GM23338 (cell line): ENCODE measurements at regions not wholly inside any gene's neighbourhood (a gene's known extent, or its start where the extent isn't known, plus 50 kb on each side); places are given as distances from the start of the nearest gene placed in this dataset.

ENCODE experiments used
- ATAC-seq: fragments of 200-7000 bp; cut with Tn5 transposase; 3 replicates; pipeline ENCODE4 v1.9.1; 2020
- DNase-seq: peaks from one replicate; pipeline ENCODE4 v3.0.0-alpha.2; 2015; ENCODE audit warnings: low spot score
- H2AFZ ChIP-seq: fragments of 200-600 bp; sonication (generic); 2 replicates; pipeline ENCODE4 v1.8.0; 2016; ENCODE audit warnings: antibody characterized with exemption, mild to moderate bottlenecking, moderate library complexity
- H3F3A ChIP-seq: fragments of 200-600 bp; sonication (generic); replicated peaks from 2 replicates; pipeline ENCODE4 v1.8.0; 2017; ENCODE audit warnings: antibody characterized with exemption, mixed run types, low read depth
- H3K27ac ChIP-seq: fragments of 200-600 bp; sonication (generic); 2 replicates; pipeline ENCODE4 v1.6.1; 2016; ENCODE audit warnings: low read depth
- H3K27me3 ChIP-seq: fragments of 200-600 bp; sonication (generic); 2 replicates; pipeline ENCODE4 v1.8.0; 2016; ENCODE audit warnings: mild to moderate bottlenecking, mixed run types, moderate library complexity; ENCODE audit not compliant: insufficient read depth
- H3K36me3 ChIP-seq: fragments of 200-600 bp; sonication (generic); 2 replicates; pipeline ENCODE4 v1.8.0; 2016; ENCODE audit warnings: mild to moderate bottlenecking; ENCODE audit not compliant: insufficient read depth
- H3K4me1 ChIP-seq: fragments of 200-600 bp; sonication (generic); 2 replicates; pipeline ENCODE4 v1.8.0; 2016; ENCODE audit warnings: mild to moderate bottlenecking, moderate library complexity; ENCODE audit not compliant: insufficient read depth
- H3K4me2 ChIP-seq: fragments of 200-600 bp; sonication (generic); 2 replicates; pipeline ENCODE4 v1.7.1; 2017; ENCODE audit warnings: mixed run types
- H3K4me3 ChIP-seq: fragments of 200-600 bp; sonication (generic); 2 replicates; pipeline ENCODE4 v1.6.1; 2016; ENCODE audit warnings: mixed run types
- H3K79me2 ChIP-seq: fragments of 200-600 bp; sonication (generic); replicated peaks from 2 replicates; pipeline ENCODE4 v1.8.0; 2017; ENCODE audit warnings: mild to moderate bottlenecking; ENCODE audit not compliant: insufficient read depth
- H3K9me2 ChIP-seq: fragments of 200-600 bp; sonication (generic); 2 replicates; pipeline ENCODE4 v1.8.0; 2017; ENCODE audit not compliant: insufficient read depth
- H4K20me1 ChIP-seq: fragments of 200-600 bp; sonication (generic); replicated peaks from 2 replicates; pipeline ENCODE4 v1.8.0; 2017; ENCODE audit warnings: mild to moderate bottlenecking; ENCODE audit not compliant: insufficient read depth
- H3K27ac Mint-ChIP-seq: 2 replicates; pipeline ENCODE4 v1.8.0; 2020; ENCODE audit warnings: inconsistent platforms, mild to moderate bottlenecking, moderate library complexity, mixed read lengths
- H3K27me3 Mint-ChIP-seq: 3 replicates; pipeline ENCODE4 v1.8.0; 2022; ENCODE audit warnings: low read depth, mild to moderate bottlenecking, moderate library complexity, mixed read lengths, inconsistent platforms; ENCODE audit not compliant: insufficient read depth, poor library complexity
- H3K36me3 Mint-ChIP-seq: 3 replicates; pipeline ENCODE4 v1.8.0; 2021; ENCODE audit warnings: low read depth, mild to moderate bottlenecking, inconsistent platforms, moderate library complexity, mixed read lengths
- H3K4me1 Mint-ChIP-seq: 3 replicates; pipeline ENCODE4 v1.8.0; 2020; ENCODE audit warnings: mild to moderate bottlenecking, inconsistent platforms, mixed read lengths
- H3K4me3 Mint-ChIP-seq: 3 replicates; pipeline ENCODE4 v1.8.0; 2021; ENCODE audit warnings: moderate library complexity, mild to moderate bottlenecking, inconsistent platforms, mixed read lengths
- H3K9me3 Mint-ChIP-seq: 3 replicates; pipeline ENCODE4 v1.8.0; 2020; ENCODE audit warnings: moderate library complexity, mild to moderate bottlenecking, inconsistent platforms, mixed read lengths
- CREB1 ChIP-seq: fragments of 250-450 bp; sonication (Bioruptor Pico); IDR thresholded peaks from 2 replicates; pipeline ENCODE4 v1.5.0; 2020; ENCODE audit warnings: low read depth, mild to moderate bottlenecking, moderate library complexity
- CTCF ChIP-seq, 2 experiments: fragments of 200-600 bp in 1 of 2; sonication (generic) in 1 of 2; conservative IDR thresholded peaks; 2 replicates each; pipeline versions ENCODE4 v1.5.1 to v1.6.1; 2016 to 2017; ENCODE audit warnings: antibody characterized with exemption in 2 of 2, low read depth in 2 of 2, mild to moderate bottlenecking in 2 of 2, moderate library complexity in 1 of 2
- ETS1 ChIP-seq: IDR thresholded peaks from 2 replicates; pipeline ENCODE4 v1.6.1; 2016; ENCODE audit warnings: antibody characterized with exemption
- EZH2 ChIP-seq: fragments of 200-600 bp; sonication (generic); IDR thresholded peaks from one replicate; pipeline ENCODE4 v1.8.0; 2017; ENCODE audit warnings: antibody characterized with exemption, mild to moderate bottlenecking, low read depth; ENCODE audit not compliant: unreplicated experiment
- EZH2phosphoT487 ChIP-seq: fragments of 200-600 bp; sonication (generic); IDR thresholded peaks from one replicate; pipeline ENCODE4 v1.8.1; 2018; ENCODE audit warnings: antibody characterized with exemption; ENCODE audit not compliant: unreplicated experiment
- JUNB ChIP-seq: IDR thresholded peaks from one replicate; pipeline ENCODE4 v1.6.1; 2016; ENCODE audit warnings: antibody characterized with exemption; ENCODE audit not compliant: unreplicated experiment
- NANOG ChIP-seq: IDR thresholded peaks from 2 replicates; pipeline ENCODE4 v1.6.1; 2016; ENCODE audit warnings: antibody characterized with exemption, borderline replicate concordance
- POLR2AphosphoS5 ChIP-seq: IDR thresholded peaks from 2 replicates; pipeline ENCODE4 v1.6.1; 2016; ENCODE audit warnings: antibody characterized with exemption, low read depth
- REST ChIP-seq: IDR thresholded peaks from one replicate; pipeline ENCODE4 v1.6.1; 2018; ENCODE audit warnings: antibody characterized with exemption; ENCODE audit not compliant: unreplicated experiment
- STAT1 ChIP-seq: IDR thresholded peaks from one replicate; pipeline ENCODE4 v1.6.1; 2016; ENCODE audit warnings: antibody characterized with exemption; ENCODE audit not compliant: unreplicated experiment
- ZNF114 ChIP-seq: fragments of 250-450 bp; sonication (Bioruptor Pico); IDR thresholded peaks from 2 replicates; pipeline ENCODE4 v1.5.0; 2020; ENCODE audit warnings: mild to moderate bottlenecking, moderate library complexity
- ZNF331 ChIP-seq: fragments of 250-450 bp; sonication (Bioruptor Pico); IDR thresholded peaks from 2 replicates; pipeline ENCODE4 v1.5.0; 2020; ENCODE audit warnings: low read depth, mild to moderate bottlenecking, moderate library complexity
- TF ChIP-seq, protein P1 (sequence below): fragments of 250-450 bp; sonication (Bioruptor Pico); IDR thresholded peaks from 2 replicates; pipeline ENCODE4 v1.5.0; 2020; ENCODE audit warnings: mild to moderate bottlenecking, moderate library complexity

DNA sequence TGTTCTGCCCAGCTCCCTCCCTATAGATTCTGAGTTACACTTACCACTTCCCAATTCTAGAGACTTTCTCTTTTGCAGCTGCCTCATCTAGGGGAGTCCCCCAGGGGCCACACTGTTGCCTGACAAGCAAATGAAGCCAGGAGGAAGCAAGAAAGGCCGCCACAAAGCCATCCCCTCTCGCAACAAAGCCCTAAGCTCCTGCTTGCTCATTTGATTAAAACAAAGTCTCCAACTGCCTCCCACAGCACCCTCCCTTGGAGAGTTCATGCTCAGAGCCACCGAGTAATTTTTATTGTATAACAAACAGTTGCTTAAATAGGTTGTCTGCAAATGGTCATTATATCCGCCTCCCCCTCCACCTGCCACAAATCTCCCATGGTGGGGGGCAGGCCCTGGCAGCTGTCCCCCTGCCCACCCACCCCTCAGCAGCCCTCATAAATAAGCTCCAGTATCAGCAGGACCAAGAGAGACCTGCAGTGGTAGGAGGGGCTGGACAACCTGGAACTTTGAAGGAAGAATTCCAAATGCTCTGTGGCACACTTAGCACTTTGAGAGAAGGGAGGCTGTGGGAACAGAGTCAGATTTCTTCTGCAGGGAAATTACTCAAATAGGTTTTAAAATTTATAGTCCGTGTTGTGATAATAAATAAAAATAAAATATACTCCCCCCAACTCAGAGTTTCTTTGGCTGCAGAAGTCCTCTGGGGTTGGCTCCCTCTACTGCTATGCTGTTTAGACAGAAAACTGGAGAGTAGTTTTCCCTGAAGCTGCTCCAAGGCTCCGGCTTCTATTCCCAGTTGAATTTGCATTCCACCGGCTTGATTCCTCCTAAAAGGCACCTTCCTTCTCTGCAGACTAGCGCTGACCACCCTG lies 237.5 kb downstream of the TTLL7 start:
- peaks cover 4% of the 10 kb centered on the region; the same call in 1 of the 2 replicates for H3K9me2 ChIP-seq
- no peaks in the 10 kb centered on the region for H3F3A ChIP-seq
- peak; percentile 76 for ATAC-seq
- H3K36me3 ChIP-seq = no peaks in the 10 kb centered on the region
- H3K27me3 ChIP-seq = no peaks in the 10 kb centered on the region
- DNase-seq = no peak
- no peak overlapping the region for H3K4me3 ChIP-seq
- H3K27ac ChIP-seq = no peak overlapping the region
- TF ChIP-seq ZNF114 (CRISPR knock-in tag) (no peak), NANOG (no peak), CTCF (conservative IDR thresholded peaks at IDR 0.05; ENCODE audit: low read depth in 2 of 2) (no peak), STAT1 (no peak), EZH2phosphoT487 (no peak), ETS1 (no peak), POLR2AphosphoS5 (no peak), ZNF331 (CRISPR knock-in tag) (no peak), REST (no peak), JUNB (no peak), EZH2 (no peak), CREB1 (no peak)
- TF ChIP-seq, protein P1, sequence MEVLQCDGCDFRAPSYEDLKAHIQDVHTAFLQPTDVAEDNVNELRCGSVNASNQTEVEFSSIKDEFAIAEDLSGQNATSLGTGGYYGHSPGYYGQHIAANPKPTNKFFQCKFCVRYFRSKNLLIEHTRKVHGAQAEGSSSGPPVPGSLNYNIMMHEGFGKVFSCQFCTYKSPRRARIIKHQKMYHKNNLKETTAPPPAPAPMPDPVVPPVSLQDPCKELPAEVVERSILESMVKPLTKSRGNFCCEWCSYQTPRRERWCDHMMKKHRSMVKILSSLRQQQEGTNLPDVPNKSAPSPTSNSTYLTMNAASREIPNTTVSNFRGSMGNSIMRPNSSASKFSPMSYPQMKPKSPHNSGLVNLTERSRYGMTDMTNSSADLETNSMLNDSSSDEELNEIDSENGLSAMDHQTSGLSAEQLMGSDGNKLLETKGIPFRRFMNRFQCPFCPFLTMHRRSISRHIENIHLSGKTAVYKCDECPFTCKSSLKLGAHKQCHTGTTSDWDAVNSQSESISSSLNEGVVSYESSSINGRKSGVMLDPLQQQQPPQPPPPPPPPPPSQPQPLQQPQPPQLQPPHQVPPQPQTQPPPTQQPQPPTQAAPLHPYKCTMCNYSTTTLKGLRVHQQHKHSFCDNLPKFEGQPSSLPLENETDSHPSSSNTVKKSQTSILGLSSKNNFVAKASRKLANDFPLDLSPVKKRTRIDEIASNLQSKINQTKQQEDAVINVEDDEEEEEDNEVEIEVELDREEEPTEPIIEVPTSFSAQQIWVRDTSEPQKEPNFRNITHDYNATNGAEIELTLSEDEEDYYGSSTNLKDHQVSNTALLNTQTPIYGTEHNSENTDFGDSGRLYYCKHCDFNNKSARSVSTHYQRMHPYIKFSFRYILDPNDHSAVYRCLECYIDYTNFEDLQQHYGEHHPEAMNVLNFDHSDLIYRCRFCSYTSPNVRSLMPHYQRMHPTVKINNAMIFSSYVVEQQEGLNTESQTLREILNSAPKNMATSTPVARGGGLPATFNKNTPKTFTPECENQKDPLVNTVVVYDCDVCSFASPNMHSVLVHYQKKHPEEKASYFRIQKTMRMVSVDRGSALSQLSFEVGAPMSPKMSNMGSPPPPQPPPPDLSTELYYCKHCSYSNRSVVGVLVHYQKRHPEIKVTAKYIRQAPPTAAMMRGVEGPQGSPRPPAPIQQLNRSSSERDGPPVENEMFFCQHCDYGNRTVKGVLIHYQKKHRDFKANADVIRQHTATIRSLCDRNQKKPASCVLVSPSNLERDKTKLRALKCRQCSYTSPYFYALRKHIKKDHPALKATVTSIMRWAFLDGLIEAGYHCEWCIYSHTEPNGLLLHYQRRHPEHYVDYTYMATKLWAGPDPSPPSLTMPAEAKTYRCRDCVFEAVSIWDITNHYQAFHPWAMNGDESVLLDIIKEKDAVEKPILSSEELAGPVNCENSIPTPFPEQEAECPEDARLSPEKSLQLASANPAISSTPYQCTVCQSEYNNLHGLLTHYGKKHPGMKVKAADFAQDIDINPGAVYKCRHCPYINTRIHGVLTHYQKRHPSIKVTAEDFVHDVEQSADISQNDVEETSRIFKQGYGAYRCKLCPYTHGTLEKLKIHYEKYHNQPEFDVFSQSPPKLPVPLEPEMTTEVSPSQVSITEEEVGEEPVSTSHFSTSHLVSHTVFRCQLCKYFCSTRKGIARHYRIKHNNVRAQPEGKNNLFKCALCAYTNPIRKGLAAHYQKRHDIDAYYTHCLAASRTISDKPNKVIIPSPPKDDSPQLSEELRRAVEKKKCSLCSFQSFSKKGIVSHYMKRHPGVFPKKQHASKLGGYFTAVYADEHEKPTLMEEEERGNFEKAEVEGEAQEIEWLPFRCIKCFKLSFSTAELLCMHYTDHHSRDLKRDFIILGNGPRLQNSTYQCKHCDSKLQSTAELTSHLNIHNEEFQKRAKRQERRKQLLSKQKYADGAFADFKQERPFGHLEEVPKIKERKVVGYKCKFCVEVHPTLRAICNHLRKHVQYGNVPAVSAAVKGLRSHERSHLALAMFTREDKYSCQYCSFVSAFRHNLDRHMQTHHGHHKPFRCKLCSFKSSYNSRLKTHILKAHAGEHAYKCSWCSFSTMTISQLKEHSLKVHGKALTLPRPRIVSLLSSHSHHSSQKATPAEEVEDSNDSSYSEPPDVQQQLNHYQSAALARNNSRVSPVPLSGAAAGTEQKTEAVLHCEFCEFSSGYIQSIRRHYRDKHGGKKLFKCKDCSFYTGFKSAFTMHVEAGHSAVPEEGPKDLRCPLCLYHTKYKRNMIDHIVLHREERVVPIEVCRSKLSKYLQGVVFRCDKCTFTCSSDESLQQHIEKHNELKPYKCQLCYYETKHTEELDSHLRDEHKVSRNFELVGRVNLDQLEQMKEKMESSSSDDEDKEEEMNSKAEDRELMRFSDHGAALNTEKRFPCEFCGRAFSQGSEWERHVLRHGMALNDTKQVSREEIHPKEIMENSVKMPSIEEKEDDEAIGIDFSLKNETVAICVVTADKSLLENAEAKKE (CRISPR knock-in tag) = no peak
- H4K20me1 ChIP-seq = no peaks in the 10 kb centered on the region
- H3K9me3 Mint-ChIP-seq = no peaks in the 10 kb centered on the region
- peak overlapping the region; percentile 30; the same call in 1 of the 2 replicates for H2AFZ ChIP-seq
- H3K27me3 Mint-ChIP-seq = no peaks in the 10 kb centered on the region
- no peaks in the 10 kb centered on the region for H3K4me1 ChIP-seq
- H3K79me2 ChIP-seq = no peaks in the 10 kb centered on the region
- 0 out of 2 replicates have a peak overlapping the region, but pooled peaks have one; percentile 7 for H3K27ac Mint-ChIP-seq
- peaks cover 17% of the 10 kb centered on the region for H3K4me1 Mint-ChIP-seq
- no peak overlapping the region for H3K4me2 ChIP-seq
- no peaks in the 10 kb centered on the region for H3K36me3 Mint-ChIP-seq
- no peak overlapping the region for H3K4me3 Mint-ChIP-seq
